ENCODE measurements at regions not wholly inside any gene's neighbourhood (a gene's known extent, or its start where the extent isn't known, plus 50 kb on each side); places are given as distances from the start of the nearest gene placed in this dataset.

DNA sequence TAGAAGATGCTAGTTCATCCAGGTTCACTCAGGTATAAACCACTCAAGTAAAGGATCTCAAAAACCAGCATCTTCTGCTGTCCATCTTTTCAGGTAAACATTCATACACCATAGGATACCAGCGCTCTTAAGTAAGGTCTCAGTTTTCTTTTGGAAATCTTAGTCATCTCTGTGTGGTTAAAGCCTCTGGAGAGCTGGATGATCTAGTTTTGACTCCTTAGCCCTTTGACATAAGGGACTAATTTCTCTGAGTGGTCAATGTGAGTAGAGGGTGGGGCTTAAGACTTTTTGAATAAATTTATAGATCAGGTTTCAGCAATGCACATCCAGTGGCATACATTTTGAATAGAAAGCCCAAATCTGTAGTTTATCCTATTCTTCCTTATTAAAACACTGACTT, 92.3 kb downstream of the CTH start:
- Histone ChIP-seq H3K23ac (ENCODE audit: insufficient read length) (no peak overlapping the region), H2BK12ac (ENCODE audit: low read depth, low read length) (no peak overlapping the region), H3K4me2 (ENCODE audit: insufficient read depth in 1 of 2, low read depth in 2 of 2, low read length in 2 of 2) (no peak overlapping the region), H3K18ac (ENCODE audit: extremely low read depth, low read length) (no peak overlapping the region), H3K4ac (replicated peaks; ENCODE audit: insufficient read length, low read depth, low read length) (no peak overlapping the region), H4K5ac (ENCODE audit: insufficient read length, low read depth, low read length) (no peak overlapping the region), H2AK5ac (ENCODE audit: low read depth, low read length) (no peak overlapping the region), H2BK20ac (ENCODE audit: low read length) (no peak overlapping the region), H3K9ac (replicated peaks in 1 of 4; ENCODE audit: extremely low read depth in 1 of 4, low read depth in 3 of 4, low read length in 3 of 4) (no peak overlapping the region), H4K8ac (ENCODE audit: extremely low read depth, insufficient read depth, low read length) (no peak overlapping the region), H3K27ac (ENCODE audit: low read depth, low read length) (no peak overlapping the region), H3K14ac (ENCODE audit: insufficient read length) (no peak overlapping the region), H3K23me2 (ENCODE audit: low read depth, low read length) (no peaks in the 10 kb centered on the region), H3K9me3 (ENCODE audit: insufficient read depth in 2 of 2, low read depth in 1 of 2, low read length in 1 of 2) (no peaks in the 10 kb centered on the region), H2BK5ac (ENCODE audit: low read depth, low read length) (no peak overlapping the region), H2AFZ (ENCODE audit: low read length) (no peak overlapping the region), H4K91ac (replicated peaks; ENCODE audit: insufficient read length, low read length) (no peak overlapping the region), H3K56ac (replicated peaks; ENCODE audit: insufficient read length, low read depth, low read length) (no peak overlapping the region), H4K20me1 (replicated peaks in 1 of 2; ENCODE audit: control insufficient read depth in 1 of 2, insufficient read depth in 2 of 2, low read length in 2 of 2) (no peaks in the 10 kb centered on the region), H2BK120ac (replicated peaks; ENCODE audit: low read depth, low read length) (no peak overlapping the region), H3K79me2 (ENCODE audit: control insufficient read depth in 1 of 2, insufficient read depth in 2 of 2, low read length in 2 of 2) (no peaks in the 10 kb centered on the region), H2BK15ac (ENCODE audit: low read length) (no peak overlapping the region), H3K4me1 (replicated peaks in 1 of 4; ENCODE audit: control insufficient read depth in 3 of 4, insufficient read depth in 4 of 4, low read length in 3 of 4) (no peaks in the 10 kb centered on the region), H3K36me3 (ENCODE audit: control insufficient read depth in 2 of 4, insufficient read depth in 4 of 4, low read length in 3 of 4) (no peaks in the 10 kb centered on the region), H3K4me3 (ENCODE audit: extremely low read depth in 1 of 4, insufficient read depth in 2 of 4, low read depth in 3 of 4, low read length in 4 of 4) (no peak overlapping the region), H3K79me1 (ENCODE audit: low read depth, low read length) (no peaks in the 10 kb centered on the region), H3K27me3 (replicated peaks in 1 of 4; ENCODE audit: control insufficient read depth in 3 of 4, extremely low read depth in 1 of 4, insufficient read depth in 3 of 4, low read length in 3 of 4) (no peaks in the 10 kb centered on the region)
- POLR2A ChIA-PET (ENCODE audit: partially characterized antibody): interaction anchor here (0.9 kb wide), 1 partner anchor 93 kb away, joined by 3 read pairs; the partner anchor contains the start of gene CTH
- FAIRE-seq (no peak), DNase-seq (ENCODE audit: low read depth in 1 of 2, low spot score in 2 of 2) (no peak)
- CTCF ChIA-PET (ENCODE audit: partially characterized antibody): interaction anchor here (0.6 to 2.0 kb wide), 2 partner anchors 108 to 233 kb away, joined by 3 to 5 read pairs; no protein-coding TSS in a partner anchor
- WGBS, 2 experiments (ENCODE audit: extremely low coverage in 1 of 2, insufficient coverage in 1 of 2, insufficient read length in 1 of 2, insufficient replicate concordance in 2 of 2, low coverage in 1 of 2, low lambda C conversion rate in 2 of 2, missing lambda C conversion rate in 1 of 2): 100% methylated on average over 1 of the region's 1 CpG; no CpG with 5 or more reads in 1 of the 2 experiments
- TF ChIP-seq SIRT6 (IDR thresholded peaks at IDR 0.05; ENCODE audit: low read length) (no peak), PHF8 (conservative IDR thresholded peaks at IDR 0.05; ENCODE audit: low read depth, low read length) (no peak), CEBPB (IDR thresholded peaks at IDR 0.05; ENCODE audit: low read depth, low read length) (no peak), CHD1 (IDR thresholded peaks at IDR 0.05; ENCODE audit: low read depth, low read length) (no peak), EP300 (IDR thresholded peaks at IDR 0.05; ENCODE audit: borderline replicate concordance in 1 of 2, low read depth in 2 of 2, low read length in 2 of 2) (no peak), ZNF274 (IDR thresholded peaks at IDR 0.05; ENCODE audit: borderline replicate concordance, extremely low read depth, low read length) (no peak), RAD21 (IDR thresholded peaks at IDR 0.05 in 1 of 2, conservative IDR thresholded peaks at IDR 0.05 in 1 of 2; ENCODE audit: low read depth in 2 of 2, low read length in 2 of 2) (no peak), JUND (IDR thresholded peaks at IDR 0.05; ENCODE audit: low read length) (no peak), KDM5A (IDR thresholded peaks at IDR 0.05; ENCODE audit: low read length) (no peak), RBBP5 (IDR thresholded peaks at IDR 0.05; ENCODE audit: borderline replicate concordance, low read depth, low read length) (no peak), GTF2F1 (IDR thresholded peaks at IDR 0.05; ENCODE audit: borderline replicate concordance, low read depth, low read length) (no peak)
